GM23338 (cell line): ENCODE measurements at regions not wholly inside any gene's neighbourhood (a gene's known extent, or its start where the extent isn't known, plus 50 kb on each side); places are given as distances from the start of the nearest gene placed in this dataset.

ENCODE experiments used
- ATAC-seq: fragments of 200-7000 bp; cut with Tn5 transposase; 3 replicates; pipeline ENCODE4 v1.9.1; 2020
- DNase-seq: peaks from one replicate; pipeline ENCODE4 v3.0.0-alpha.2; 2015; ENCODE audit warnings: low spot score
- H2AFZ ChIP-seq: fragments of 200-600 bp; sonication (generic); 2 replicates; pipeline ENCODE4 v1.8.0; 2016; ENCODE audit warnings: antibody characterized with exemption, mild to moderate bottlenecking, moderate library complexity
- H3F3A ChIP-seq: fragments of 200-600 bp; sonication (generic); replicated peaks from 2 replicates; pipeline ENCODE4 v1.8.0; 2017; ENCODE audit warnings: antibody characterized with exemption, mixed run types, low read depth
- H3K27ac ChIP-seq: fragments of 200-600 bp; sonication (generic); 2 replicates; pipeline ENCODE4 v1.6.1; 2016; ENCODE audit warnings: low read depth
- H3K27me3 ChIP-seq: fragments of 200-600 bp; sonication (generic); 2 replicates; pipeline ENCODE4 v1.8.0; 2016; ENCODE audit warnings: mild to moderate bottlenecking, mixed run types, moderate library complexity; ENCODE audit not compliant: insufficient read depth
- H3K36me3 ChIP-seq: fragments of 200-600 bp; sonication (generic); 2 replicates; pipeline ENCODE4 v1.8.0; 2016; ENCODE audit warnings: mild to moderate bottlenecking; ENCODE audit not compliant: insufficient read depth
- H3K4me1 ChIP-seq: fragments of 200-600 bp; sonication (generic); 2 replicates; pipeline ENCODE4 v1.8.0; 2016; ENCODE audit warnings: mild to moderate bottlenecking, moderate library complexity; ENCODE audit not compliant: insufficient read depth
- H3K4me2 ChIP-seq: fragments of 200-600 bp; sonication (generic); 2 replicates; pipeline ENCODE4 v1.7.1; 2017; ENCODE audit warnings: mixed run types
- H3K4me3 ChIP-seq: fragments of 200-600 bp; sonication (generic); 2 replicates; pipeline ENCODE4 v1.6.1; 2016; ENCODE audit warnings: mixed run types
- H3K79me2 ChIP-seq: fragments of 200-600 bp; sonication (generic); replicated peaks from 2 replicates; pipeline ENCODE4 v1.8.0; 2017; ENCODE audit warnings: mild to moderate bottlenecking; ENCODE audit not compliant: insufficient read depth
- H3K9me2 ChIP-seq: fragments of 200-600 bp; sonication (generic); 2 replicates; pipeline ENCODE4 v1.8.0; 2017; ENCODE audit not compliant: insufficient read depth
- H4K20me1 ChIP-seq: fragments of 200-600 bp; sonication (generic); replicated peaks from 2 replicates; pipeline ENCODE4 v1.8.0; 2017; ENCODE audit warnings: mild to moderate bottlenecking; ENCODE audit not compliant: insufficient read depth
- H3K27ac Mint-ChIP-seq: 2 replicates; pipeline ENCODE4 v1.8.0; 2020; ENCODE audit warnings: inconsistent platforms, mild to moderate bottlenecking, moderate library complexity, mixed read lengths
- H3K27me3 Mint-ChIP-seq: 3 replicates; pipeline ENCODE4 v1.8.0; 2022; ENCODE audit warnings: low read depth, mild to moderate bottlenecking, moderate library complexity, mixed read lengths, inconsistent platforms; ENCODE audit not compliant: insufficient read depth, poor library complexity
- H3K36me3 Mint-ChIP-seq: 3 replicates; pipeline ENCODE4 v1.8.0; 2021; ENCODE audit warnings: low read depth, mild to moderate bottlenecking, inconsistent platforms, moderate library complexity, mixed read lengths
- H3K4me1 Mint-ChIP-seq: 3 replicates; pipeline ENCODE4 v1.8.0; 2020; ENCODE audit warnings: mild to moderate bottlenecking, inconsistent platforms, mixed read lengths
- H3K4me3 Mint-ChIP-seq: 3 replicates; pipeline ENCODE4 v1.8.0; 2021; ENCODE audit warnings: moderate library complexity, mild to moderate bottlenecking, inconsistent platforms, mixed read lengths
- H3K9me3 Mint-ChIP-seq: 3 replicates; pipeline ENCODE4 v1.8.0; 2020; ENCODE audit warnings: moderate library complexity, mild to moderate bottlenecking, inconsistent platforms, mixed read lengths
- CTCF ChIP-seq, 2 experiments: fragments of 200-600 bp in 1 of 2; sonication (generic) in 1 of 2; conservative IDR thresholded peaks; 2 replicates each; pipeline versions ENCODE4 v1.5.1 to v1.6.1; 2016 to 2017; ENCODE audit warnings: antibody characterized with exemption in 2 of 2, low read depth in 2 of 2, mild to moderate bottlenecking in 2 of 2, moderate library complexity in 1 of 2
- ETS1 ChIP-seq: IDR thresholded peaks from 2 replicates; pipeline ENCODE4 v1.6.1; 2016; ENCODE audit warnings: antibody characterized with exemption
- EZH2 ChIP-seq: fragments of 200-600 bp; sonication (generic); IDR thresholded peaks from one replicate; pipeline ENCODE4 v1.8.0; 2017; ENCODE audit warnings: antibody characterized with exemption, mild to moderate bottlenecking, low read depth; ENCODE audit not compliant: unreplicated experiment
- JUNB ChIP-seq: IDR thresholded peaks from one replicate; pipeline ENCODE4 v1.6.1; 2016; ENCODE audit warnings: antibody characterized with exemption; ENCODE audit not compliant: unreplicated experiment
- REST ChIP-seq: IDR thresholded peaks from one replicate; pipeline ENCODE4 v1.6.1; 2018; ENCODE audit warnings: antibody characterized with exemption; ENCODE audit not compliant: unreplicated experiment
- STAT1 ChIP-seq: IDR thresholded peaks from one replicate; pipeline ENCODE4 v1.6.1; 2016; ENCODE audit warnings: antibody characterized with exemption; ENCODE audit not compliant: unreplicated experiment
- ZNF331 ChIP-seq: fragments of 250-450 bp; sonication (Bioruptor Pico); IDR thresholded peaks from 2 replicates; pipeline ENCODE4 v1.5.0; 2020; ENCODE audit warnings: low read depth, mild to moderate bottlenecking, moderate library complexity

DNA sequence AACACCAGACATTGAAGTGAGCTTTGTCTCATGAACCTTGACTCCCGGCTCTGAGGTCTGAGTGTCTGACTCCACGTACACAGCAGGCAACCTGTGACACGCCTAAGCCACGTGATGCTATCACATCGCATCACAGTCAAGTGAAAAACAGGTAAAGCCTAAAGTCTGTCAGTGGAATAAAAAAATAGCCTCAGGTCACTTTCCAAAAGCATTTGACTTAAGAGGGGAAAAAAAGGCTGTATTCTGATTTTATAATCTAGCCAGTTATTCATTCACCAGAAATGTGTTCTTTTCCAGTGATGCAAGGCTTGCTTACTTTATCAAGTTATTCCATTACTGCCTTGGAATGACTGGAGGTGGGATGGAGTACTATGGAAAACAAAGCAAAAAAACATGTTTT is 163.2 kb upstream of the HMCN1 start (continued):
- TF ChIP-seq STAT1: no peak
- no peak for TF ChIP-seq ETS1
- no peak for TF ChIP-seq ZNF331 (CRISPR knock-in tag)
- no peak for TF ChIP-seq REST
- no peak for TF ChIP-seq CTCF (conservative IDR thresholded peaks at IDR 0.05; ENCODE audit: low read depth in 2 of 2)
- no peak for TF ChIP-seq EZH2

DNA sequence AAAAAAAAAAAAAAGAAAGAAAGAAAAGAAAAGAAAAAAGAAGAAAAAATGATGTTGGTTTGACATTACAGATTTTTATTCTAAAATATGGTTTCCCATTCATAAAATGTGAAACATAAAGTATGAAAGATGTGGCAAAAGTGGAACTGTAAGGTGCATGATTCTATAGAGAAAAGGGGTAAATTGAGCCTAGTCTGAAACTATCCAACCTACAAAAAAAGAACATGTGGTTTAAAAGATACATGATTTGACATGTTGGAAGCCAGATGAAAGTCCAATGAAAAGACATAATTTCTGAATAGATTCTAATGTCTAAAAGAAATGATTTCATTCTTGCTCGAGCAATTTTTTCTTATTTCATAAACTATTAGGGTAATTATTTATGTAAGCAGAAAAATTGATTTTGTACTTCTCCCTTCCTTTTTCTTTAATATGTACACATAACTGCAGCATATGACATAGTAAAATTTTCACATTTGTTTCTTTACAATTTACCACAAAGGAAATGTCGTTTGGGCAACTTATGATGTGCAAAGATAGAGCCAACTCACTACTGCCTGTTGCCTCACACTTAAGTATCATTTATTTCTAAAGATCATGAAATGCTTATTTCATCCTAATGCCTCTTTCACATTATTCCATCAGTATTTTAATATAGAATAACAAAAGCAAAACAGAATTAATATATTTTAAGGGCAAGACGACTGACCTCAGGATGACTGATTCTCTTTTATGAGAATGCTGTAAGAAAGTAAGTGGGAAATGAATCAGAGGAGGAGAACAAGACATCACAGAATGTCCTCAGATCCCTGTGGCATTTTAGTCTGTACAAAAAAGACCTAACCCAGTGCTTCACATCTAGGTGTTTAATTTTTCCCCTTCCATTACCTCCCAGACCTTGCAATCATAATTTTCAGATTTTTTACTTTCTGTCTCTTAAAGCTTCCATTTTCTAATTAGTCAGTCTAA is 165.8 kb upstream of the HMCN1 start:
- Histone ChIP-seq H3K27ac (no peak overlapping the region), H3K36me3 (no peaks in the 10 kb centered on the region), H3K27me3 (no peaks in the 10 kb centered on the region), H3K9me2 (peaks cover 10% of the 10 kb centered on the region), H4K20me1 (no peaks in the 10 kb centered on the region), H3F3A (no peaks in the 10 kb centered on the region), H3K4me3 (no peak overlapping the region), H3K4me1 (no peaks in the 10 kb centered on the region), H3K79me2 (no peaks in the 10 kb centered on the region), H2AFZ (no peak overlapping the region), H3K4me2 (no peak overlapping the region)
- Mint-ChIP-seq H3K4me3 (no peak overlapping the region), H3K36me3 (no peaks in the 10 kb centered on the region), H3K4me1 (0 out of 3 replicates have a peak, but pooled peaks cover 3% of the 10 kb centered on the region), H3K27ac (no peak overlapping the region), H3K9me3 (no peaks in the 10 kb centered on the region), H3K27me3 (peaks cover 3% of the 10 kb centered on the region)
- no peak for DNase-seq
- TF ChIP-seq JUNB (no peak), CTCF (conservative IDR thresholded peaks at IDR 0.05; ENCODE audit: low read depth in 2 of 2) (no peak)
- no peak for ATAC-seq
